MM.1S (cell line): ENCODE measurements at regions not wholly inside any gene's neighbourhood (a gene's known extent, or its start where the extent isn't known, plus 50 kb on each side); places are given as distances from the start of the nearest gene placed in this dataset.

ENCODE experiments used
- DNase-seq: peaks from one replicate; pipeline ENCODE4 v3.0.0-alpha.2; 2015
- H2AFZ ChIP-seq: fragments of 300-600 bp; sonication (generic); 2 replicates; pipeline ENCODE4 v1.6.0; 2016; ENCODE audit warnings: antibody characterized with exemption, low read length
- H3F3A ChIP-seq: fragments of 300-600 bp; sonication (generic); 2 replicates; pipeline ENCODE4 v1.6.1; 2016; ENCODE audit warnings: mild to moderate bottlenecking, antibody characterized with exemption, low read length, moderate library complexity, mixed read lengths; ENCODE audit not compliant: insufficient read depth
- H3K27ac ChIP-seq: fragments of 300-600 bp; sonication (generic); 2 replicates; pipeline ENCODE4 v1.5.1; 2016; ENCODE audit warnings: mild to moderate bottlenecking, low read length
- H3K27me3 ChIP-seq: fragments of 300-600 bp; sonication (generic); replicated peaks from 2 replicates; pipeline ENCODE4 v1.6.0; 2016; ENCODE audit warnings: low read length; ENCODE audit not compliant: insufficient read depth
- H3K36me3 ChIP-seq: fragments of 300-600 bp; sonication (generic); replicated peaks from 2 replicates; pipeline ENCODE4 v1.6.1; 2016; ENCODE audit warnings: mild to moderate bottlenecking, low read length, mixed read lengths; ENCODE audit not compliant: insufficient read depth
- H3K4me1 ChIP-seq: fragments of 300-600 bp; sonication (generic); 2 replicates; pipeline ENCODE4 v1.6.1; 2016; ENCODE audit warnings: low read length, mixed read lengths
- H3K4me2 ChIP-seq: fragments of 300-600 bp; sonication (generic); 2 replicates; pipeline ENCODE4 v1.6.0; 2016; ENCODE audit warnings: low read depth, low read length
- H3K4me3 ChIP-seq: fragments of 300-600 bp; sonication (generic); 2 replicates; pipeline ENCODE4 v1.5.1; 2016; ENCODE audit warnings: low read length, mixed read lengths
- H3K79me2 ChIP-seq: fragments of 300-600 bp; sonication (generic); 2 replicates; pipeline ENCODE4 v1.6.1; 2016; ENCODE audit warnings: mixed run types, low read length, mixed read lengths
- H3K9ac ChIP-seq: fragments of 300-600 bp; sonication (generic); 2 replicates; pipeline ENCODE4 v1.6.1; 2016; ENCODE audit warnings: low read length, mixed read lengths
- H3K9me2 ChIP-seq: fragments of 300-600 bp; sonication (generic); replicated peaks from 2 replicates; pipeline ENCODE4 v1.6.1; 2016; ENCODE audit warnings: mild to moderate bottlenecking, low read length, mixed read lengths; ENCODE audit not compliant: insufficient read depth
- H3K9me3 ChIP-seq: fragments of 300-600 bp; sonication (generic); replicated peaks from 2 replicates; pipeline ENCODE4 v1.6.1; 2016; ENCODE audit warnings: mild to moderate bottlenecking, low read length, mixed read lengths; ENCODE audit not compliant: insufficient read depth
- H4K20me1 ChIP-seq: fragments of 300-600 bp; sonication (generic); 2 replicates; pipeline ENCODE4 v1.6.1; 2016; ENCODE audit warnings: mild to moderate bottlenecking, low read length, moderate library complexity, mixed read lengths; ENCODE audit not compliant: insufficient read depth
- CTCF ChIP-seq: fragments of 300-600 bp; sonication (generic); IDR thresholded peaks from 2 replicates; pipeline ENCODE4 v1.5.1; 2016; ENCODE audit warnings: antibody characterized with exemption, low read length, mixed read lengths
- EZH2 ChIP-seq: fragments of 300-600 bp; sonication (generic); optimal IDR thresholded peaks from 2 replicates; pipeline ENCODE3; 2017; ENCODE audit warnings: low read depth, mild to moderate bottlenecking, antibody characterized with exemption, low read length, mixed read lengths
- EZH2phosphoT487 ChIP-seq: fragments of 300-600 bp; sonication (generic); IDR thresholded peaks from 2 replicates; pipeline ENCODE4 v1.6.1; 2018; ENCODE audit warnings: antibody characterized with exemption, low read length

GRCh38 chr12:77131977-77132490, 66.7 kb upstream of the E2F7 start:
- Histone ChIP-seq H3K27me3 (no peaks in the 10 kb centered on the region), H3K9ac (no peak overlapping the region), H3K79me2 (no peaks in the 10 kb centered on the region), H3K4me2 (no peak overlapping the region), H2AFZ (no peak overlapping the region), H3K9me2 (no peaks in the 10 kb centered on the region), H3F3A (no peaks in the 10 kb centered on the region), H4K20me1 (no peaks in the 10 kb centered on the region), H3K9me3 (no peaks in the 10 kb centered on the region), H3K36me3 (no peaks in the 10 kb centered on the region), H3K4me3 (no peak overlapping the region), H3K27ac (no peak overlapping the region), H3K4me1 (no peaks in the 10 kb centered on the region)
- DNase-seq, result no peak
- TF ChIP-seq CTCF, result no peak
- no peak for TF ChIP-seq EZH2
- no peak for TF ChIP-seq EZH2phosphoT487

GRCh38 chr12:77130193-77130592, 64.8 kb upstream of the E2F7 start:
- TF ChIP-seq CTCF (no peak), EZH2phosphoT487 (no peak), EZH2 (no peak)
- H3K4me2 ChIP-seq, result no peak overlapping the region
- H3K9ac ChIP-seq, result no peak overlapping the region
- no peaks in the 10 kb centered on the region for H3K9me3 ChIP-seq
- no peak overlapping the region for H3K4me3 ChIP-seq
- no peak for DNase-seq
- no peaks in the 10 kb centered on the region for H3K79me2 ChIP-seq
- H3K9me2 ChIP-seq, result no peaks in the 10 kb centered on the region
- no peaks in the 10 kb centered on the region for H3K27me3 ChIP-seq
- H4K20me1 ChIP-seq, result no peaks in the 10 kb centered on the region
- no peak overlapping the region for H2AFZ ChIP-seq
- no peak overlapping the region for H3K27ac ChIP-seq
- no peaks in the 10 kb centered on the region for H3K4me1 ChIP-seq
- no peaks in the 10 kb centered on the region for H3K36me3 ChIP-seq
- no peaks in the 10 kb centered on the region for H3F3A ChIP-seq

- TF ChIP-seq CTCF (no peak), EZH2phosphoT487 (no peak), EZH2 (no peak)
- Histone ChIP-seq H3K27me3 (no peaks in the 10 kb centered on the region), H3K9me2 (no peaks in the 10 kb centered on the region), H3K79me2 (no peaks in the 10 kb centered on the region), H4K20me1 (no peaks in the 10 kb centered on the region), H3K36me3 (no peaks in the 10 kb centered on the region), H3K4me3 (no peak overlapping the region), H3K27ac (no peak overlapping the region), H3F3A (no peaks in the 10 kb centered on the region), H3K4me1 (no peaks in the 10 kb centered on the region), H3K9me3 (no peaks in the 10 kb centered on the region), H3K4me2 (no peak overlapping the region), H3K9ac (no peak overlapping the region), H2AFZ (no peak overlapping the region)
- DNase-seq, result no peak
Measured at GRCh38 chr12:77124767-77125166, 59.4 kb upstream of the E2F7 start.

GRCh38 chr12:77122661-77123060, 57.3 kb upstream of the E2F7 start:
- H3K4me3 ChIP-seq, result no peak overlapping the region
- H3K36me3 ChIP-seq, result no peaks in the 10 kb centered on the region
- no peak for DNase-seq
- no peak overlapping the region for H3K27ac ChIP-seq
- H3K9me2 ChIP-seq, result no peaks in the 10 kb centered on the region
- no peak overlapping the region for H3K4me2 ChIP-seq
- H3K9me3 ChIP-seq, result no peaks in the 10 kb centered on the region
- TF ChIP-seq CTCF (no peak), EZH2 (no peak), EZH2phosphoT487 (no peak)
- H3K27me3 ChIP-seq, result no peaks in the 10 kb centered on the region
- H2AFZ ChIP-seq, result no peak overlapping the region
- H3F3A ChIP-seq, result no peaks in the 10 kb centered on the region
- H3K4me1 ChIP-seq, result no peaks in the 10 kb centered on the region
- H3K79me2 ChIP-seq, result no peaks in the 10 kb centered on the region
- no peaks in the 10 kb centered on the region for H4K20me1 ChIP-seq
- no peak overlapping the region for H3K9ac ChIP-seq
